ENCODE measurements at regions not wholly inside any gene's neighbourhood (a gene's known extent, or its start where the extent isn't known, plus 50 kb on each side); places are given as distances from the start of the nearest gene placed in this dataset.

DNA sequence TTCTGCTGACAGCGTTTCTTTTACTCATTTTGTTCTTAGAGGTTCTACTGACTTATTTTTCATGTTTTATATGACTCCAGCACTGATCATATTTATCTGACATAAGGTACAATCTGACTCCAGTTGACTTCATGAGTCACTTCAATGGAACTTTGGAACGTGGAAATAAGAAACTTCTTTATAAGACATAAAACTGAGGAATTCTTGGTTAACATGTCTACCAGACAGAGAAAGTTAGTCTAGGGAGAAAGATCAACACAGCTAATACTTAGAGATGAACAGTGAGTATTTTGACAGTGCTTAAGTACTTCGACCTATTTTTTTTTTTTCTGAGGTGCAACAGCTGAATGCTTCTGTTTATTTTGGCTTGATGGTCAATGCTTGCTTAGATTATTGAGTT, 679.5 kb downstream of the KCNJ2 start:
- H3K27me3 ChIP-seq (replicated peaks; ENCODE audit: insufficient read depth) = no peaks in the 10 kb centered on the region
- no peaks in the 10 kb centered on the region for H3K4me1 ChIP-seq (replicated peaks)
- intact Hi-C loops (cut with DNase I) = no loop called here
- H3K36me3 ChIP-seq = no peaks in the 10 kb centered on the region
- WGBS = 40% methylated on average over 3 of the region's 3 CpGs
- DNase-seq (ENCODE audit: low spot score) = no peak
- no peaks in the 10 kb centered on the region for H3K9me3 ChIP-seq
- no peak overlapping the region for H3K27ac ChIP-seq
- no peak overlapping the region for H3K4me3 ChIP-seq
- TF ChIP-seq POLR2AphosphoS5 (IDR thresholded peaks at IDR 0.05) (no peak), POLR2A (IDR thresholded peaks at IDR 0.05) (no peak)
- TF ChIP-seq, protein P1, sequence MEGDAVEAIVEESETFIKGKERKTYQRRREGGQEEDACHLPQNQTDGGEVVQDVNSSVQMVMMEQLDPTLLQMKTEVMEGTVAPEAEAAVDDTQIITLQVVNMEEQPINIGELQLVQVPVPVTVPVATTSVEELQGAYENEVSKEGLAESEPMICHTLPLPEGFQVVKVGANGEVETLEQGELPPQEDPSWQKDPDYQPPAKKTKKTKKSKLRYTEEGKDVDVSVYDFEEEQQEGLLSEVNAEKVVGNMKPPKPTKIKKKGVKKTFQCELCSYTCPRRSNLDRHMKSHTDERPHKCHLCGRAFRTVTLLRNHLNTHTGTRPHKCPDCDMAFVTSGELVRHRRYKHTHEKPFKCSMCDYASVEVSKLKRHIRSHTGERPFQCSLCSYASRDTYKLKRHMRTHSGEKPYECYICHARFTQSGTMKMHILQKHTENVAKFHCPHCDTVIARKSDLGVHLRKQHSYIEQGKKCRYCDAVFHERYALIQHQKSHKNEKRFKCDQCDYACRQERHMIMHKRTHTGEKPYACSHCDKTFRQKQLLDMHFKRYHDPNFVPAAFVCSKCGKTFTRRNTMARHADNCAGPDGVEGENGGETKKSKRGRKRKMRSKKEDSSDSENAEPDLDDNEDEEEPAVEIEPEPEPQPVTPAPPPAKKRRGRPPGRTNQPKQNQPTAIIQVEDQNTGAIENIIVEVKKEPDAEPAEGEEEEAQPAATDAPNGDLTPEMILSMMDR (IDR thresholded peaks at IDR 0.05) = no peak

DNA sequence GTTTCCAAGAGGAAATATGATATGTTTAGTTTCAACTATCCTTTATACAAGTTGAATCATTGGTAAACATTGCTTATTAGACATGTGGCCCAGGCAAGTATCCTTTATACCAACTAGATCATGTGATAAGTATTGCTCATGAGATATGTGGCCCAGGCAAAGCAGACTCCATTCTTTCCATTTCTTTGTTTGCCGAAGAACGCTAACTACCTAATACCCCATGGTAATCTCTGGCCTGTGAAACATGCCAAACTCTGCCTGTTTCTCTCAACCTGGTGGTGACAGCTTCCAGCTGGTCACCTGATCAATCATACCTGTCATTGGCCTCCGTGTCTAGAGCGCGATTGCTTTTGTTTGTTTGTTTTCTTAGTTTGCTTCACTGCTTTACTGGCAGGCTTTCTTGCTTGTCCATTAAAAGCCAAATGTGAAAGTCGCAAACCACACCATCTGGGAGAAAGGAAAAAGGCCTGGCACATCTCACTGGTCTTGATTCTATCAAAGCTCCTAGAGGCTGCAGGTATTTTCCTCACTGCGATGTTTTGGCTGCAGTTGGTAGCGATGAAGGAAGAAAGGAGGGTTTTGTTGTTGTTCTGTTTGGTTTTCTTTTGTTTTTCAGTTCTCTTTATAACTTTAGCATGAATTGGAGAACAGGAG, 686.2 kb downstream of the KCNJ2 start:
- DNase-seq (ENCODE audit: low spot score) = peak; percentile 25

DNA sequence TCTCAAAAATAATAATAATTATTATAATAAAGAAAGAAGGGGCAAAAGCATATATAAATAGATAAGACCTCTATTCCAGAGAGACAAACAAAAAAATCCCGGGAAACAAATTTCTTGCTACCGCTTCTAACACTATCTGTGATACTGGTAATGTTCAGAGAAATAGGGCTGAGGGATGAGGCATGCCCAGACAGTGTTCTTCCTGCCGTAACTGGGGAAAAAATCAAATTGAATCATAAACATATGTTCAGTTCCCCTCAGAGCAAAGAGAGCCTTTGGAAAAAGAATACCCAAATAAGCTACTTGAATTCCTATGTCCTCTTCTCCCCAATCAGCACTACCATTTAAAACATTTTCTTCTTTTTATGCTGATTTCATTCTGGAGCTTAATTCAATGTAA, 688.0 kb downstream of the KCNJ2 start:
- WGBS = 76% methylated on average over 3 of the region's 3 CpGs
- no peaks in the 10 kb centered on the region for H3K9me3 ChIP-seq
- intact Hi-C loops (cut with DNase I) = no loop called here
- no peak overlapping the region for H3K4me3 ChIP-seq
- no peak overlapping the region for H3K27ac ChIP-seq
- DNase-seq (ENCODE audit: low spot score) = no peak
- H3K4me1 ChIP-seq (replicated peaks) = no peaks in the 10 kb centered on the region
- no peaks in the 10 kb centered on the region for H3K27me3 ChIP-seq (replicated peaks; ENCODE audit: insufficient read depth)
- TF ChIP-seq, protein P1 (IDR thresholded peaks at IDR 0.05) = no peak
- H3K36me3 ChIP-seq = no peaks in the 10 kb centered on the region

More for the DNA sequence above, 686.2 kb downstream of the KCNJ2 start:
- no peaks in the 10 kb centered on the region for H3K9me3 ChIP-seq
- H3K4me3 ChIP-seq = no peak overlapping the region
- H3K27me3 ChIP-seq (replicated peaks; ENCODE audit: insufficient read depth) = no peaks in the 10 kb centered on the region
- H3K36me3 ChIP-seq = no peaks in the 10 kb centered on the region
- intact Hi-C loops (cut with DNase I) = no loop called here
- no peaks in the 10 kb centered on the region for H3K4me1 ChIP-seq (replicated peaks)
- peak; percentile 80 for TF ChIP-seq POLR2AphosphoS5 (IDR thresholded peaks at IDR 0.05)
- no peak for TF ChIP-seq POLR2A (IDR thresholded peaks at IDR 0.05)
- H3K27ac ChIP-seq = peak overlapping the region; percentile 4 to 34
- WGBS = 30% methylated on average over 8 of the region's 8 CpGs

DNA sequence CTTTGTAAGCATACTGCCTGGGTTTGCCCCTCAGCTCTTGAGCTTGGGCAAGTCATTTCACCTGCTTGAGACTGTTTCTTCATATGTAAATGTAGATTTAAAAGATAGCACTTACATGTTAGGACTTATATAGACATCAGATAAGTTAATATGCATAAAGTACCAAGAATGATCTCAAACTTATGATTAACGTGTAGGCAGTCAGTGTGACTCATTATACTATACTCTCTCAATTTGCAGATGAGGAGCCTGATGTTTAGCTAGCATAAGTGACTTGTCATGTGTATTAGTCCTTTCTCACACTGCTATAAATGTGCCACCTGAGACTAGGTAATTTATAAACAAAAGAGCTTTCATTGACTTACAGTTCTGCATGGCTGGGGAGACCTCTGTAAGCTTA, 690.5 kb downstream of the KCNJ2 start:
- 64% methylated on average over 1 of the region's 1 CpG for WGBS

DNA sequence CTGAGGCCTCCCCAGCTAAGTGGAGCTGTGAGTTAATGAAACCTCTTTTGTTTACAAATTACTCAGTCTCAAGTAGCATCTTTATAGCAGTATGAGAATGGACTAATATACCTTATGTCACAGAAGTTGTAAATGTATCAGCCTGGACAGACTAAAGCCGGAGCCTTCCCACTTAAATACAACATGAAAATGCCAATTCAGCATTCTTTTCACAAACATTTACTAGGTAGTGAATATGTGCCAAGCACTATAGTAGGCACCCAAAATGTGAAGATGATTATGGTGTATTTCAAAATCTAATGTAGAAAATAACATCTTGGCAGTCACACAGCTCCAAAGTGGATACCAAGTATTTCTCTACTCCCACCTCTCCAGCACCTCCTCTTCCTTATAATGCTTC, 693.0 kb downstream of the KCNJ2 start:
- WGBS = 83% methylated on average over 1 of the region's 1 CpG
- no peaks in the 10 kb centered on the region for H3K36me3 ChIP-seq
- H3K9me3 ChIP-seq = no peaks in the 10 kb centered on the region
- no peaks in the 10 kb centered on the region for H3K27me3 ChIP-seq (replicated peaks; ENCODE audit: insufficient read depth)
- H3K4me3 ChIP-seq = no peak overlapping the region
- intact Hi-C loops (cut with DNase I) = no loop called here
- H3K27ac ChIP-seq = no peak overlapping the region
- DNase-seq (ENCODE audit: low spot score) = no peak
- no peaks in the 10 kb centered on the region for H3K4me1 ChIP-seq (replicated peaks)
- TF ChIP-seq, protein P1 (IDR thresholded peaks at IDR 0.05) = no peak
- no peak for TF ChIP-seq POLR2A (IDR thresholded peaks at IDR 0.05)

More for the DNA sequence above, 690.5 kb downstream of the KCNJ2 start:
- Histone ChIP-seq H3K4me1 (replicated peaks) (no peaks in the 10 kb centered on the region), H3K27me3 (replicated peaks; ENCODE audit: insufficient read depth) (no peaks in the 10 kb centered on the region), H3K9me3 (no peaks in the 10 kb centered on the region), H3K27ac (no peak overlapping the region), H3K36me3 (no peaks in the 10 kb centered on the region), H3K4me3 (no peak overlapping the region)
- intact Hi-C loops (cut with DNase I) = no loop called here
- no peak for DNase-seq (ENCODE audit: low spot score)
- TF ChIP-seq, protein P1 (IDR thresholded peaks at IDR 0.05) = no peak
- TF ChIP-seq POLR2AphosphoS5 (IDR thresholded peaks at IDR 0.05) (no peak), POLR2A (IDR thresholded peaks at IDR 0.05) (no peak)
